GM21447 (cell line): ENCODE measurements at regions not wholly inside any gene's neighbourhood (a gene's known extent, or its start where the extent isn't known, plus 50 kb on each side); places are given as distances from the start of the nearest gene placed in this dataset.
"Not testable (repeated sequence)": the region's sequence is repeated elsewhere in the genome, so short reads cannot be mapped to it uniquely, and the experiment has no call there.

Experiments
- ATAC-seq: cut with Tn5 transposase; IDR thresholded peaks from one replicate; pipeline ENCODE4 v1.9.1; 2021; ENCODE audit not compliant: unreplicated experiment

DNA sequence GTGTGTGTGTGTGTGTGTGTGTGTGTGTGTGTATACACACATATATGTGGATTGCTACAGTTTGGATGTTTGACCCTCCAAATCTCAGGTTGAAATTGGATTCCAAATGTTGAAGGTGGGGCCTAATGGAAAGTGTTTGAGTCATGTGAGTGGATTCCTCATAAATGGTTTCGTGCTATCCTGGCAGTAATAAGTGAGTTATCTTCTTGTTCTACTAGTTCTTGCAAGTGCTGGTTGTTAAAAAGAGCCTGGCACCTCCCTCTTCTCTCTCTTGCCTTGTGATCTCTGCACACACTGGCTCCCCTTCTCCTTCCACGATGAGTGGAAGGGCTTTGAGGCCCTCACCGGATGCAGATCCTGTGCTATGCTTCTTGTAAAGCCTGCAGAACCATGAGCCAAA, 344.1 kb downstream of the SH2D1A start:
- ATAC-seq: no peak

DNA sequence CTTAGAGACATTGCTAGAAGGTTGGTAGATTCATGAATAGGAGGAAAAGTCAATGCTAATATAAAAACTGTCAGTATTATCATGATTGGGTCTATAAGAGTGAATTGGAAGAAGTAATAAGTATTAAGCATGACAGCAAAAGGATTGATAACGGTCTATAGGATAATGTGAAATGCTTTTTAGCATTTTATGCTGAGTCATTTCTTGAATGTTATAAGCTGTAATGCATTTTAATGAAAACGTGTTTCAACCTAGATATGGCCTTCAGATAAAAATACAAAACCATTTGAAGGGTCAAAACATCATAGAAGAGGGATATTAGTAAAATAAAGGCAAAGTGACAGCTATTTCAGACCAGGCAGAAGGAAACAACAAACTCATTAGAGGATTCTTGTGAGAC, 353.5 kb downstream of the SH2D1A start:
- no peak for ATAC-seq

- no peak for ATAC-seq
Measured at GRCh38 chrX:124717537-124717936, 371.2 kb downstream of the SH2D1A start.

DNA sequence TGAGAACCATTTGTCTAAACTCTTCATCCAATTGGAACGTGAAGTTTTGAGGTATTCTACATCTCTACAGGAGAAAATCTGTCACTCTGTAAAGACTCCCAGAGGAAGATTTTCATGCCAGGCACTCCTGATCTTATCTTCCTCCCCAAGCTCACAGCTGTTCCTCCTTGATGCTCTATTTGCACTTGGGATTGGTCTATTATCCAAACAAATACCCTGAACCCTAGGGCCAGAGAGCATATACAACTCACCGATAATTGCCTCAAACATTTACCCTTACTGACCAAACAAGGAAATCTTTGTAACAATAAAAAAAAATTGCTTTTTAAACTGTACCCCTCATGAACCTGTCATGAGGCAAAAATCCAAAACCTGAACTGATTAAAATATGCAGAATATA, 372.7 kb downstream of the SH2D1A start:
- no peak for ATAC-seq

- no peak for ATAC-seq
Measured at GRCh38 chrX:124720532-124720931, 374.2 kb downstream of the SH2D1A start.

DNA sequence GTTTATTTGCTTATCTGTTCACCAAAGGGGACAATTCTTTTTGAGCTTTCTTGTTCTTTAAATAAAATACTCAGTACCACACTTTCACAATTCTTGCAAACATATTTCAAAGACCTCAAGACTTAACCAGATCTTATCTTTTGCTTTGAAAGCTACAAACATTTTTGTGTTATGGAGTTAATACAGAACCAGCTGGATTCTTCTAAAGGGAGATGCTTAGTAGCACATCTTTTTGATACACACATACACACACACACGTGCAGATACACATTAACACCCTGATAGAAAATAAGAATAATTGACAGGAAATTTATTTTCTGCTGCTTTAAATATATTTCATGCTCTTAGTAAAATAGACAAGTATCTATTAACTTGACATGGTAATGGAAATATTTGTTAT, 379.1 kb downstream of the SH2D1A start:
- no peak for ATAC-seq

DNA sequence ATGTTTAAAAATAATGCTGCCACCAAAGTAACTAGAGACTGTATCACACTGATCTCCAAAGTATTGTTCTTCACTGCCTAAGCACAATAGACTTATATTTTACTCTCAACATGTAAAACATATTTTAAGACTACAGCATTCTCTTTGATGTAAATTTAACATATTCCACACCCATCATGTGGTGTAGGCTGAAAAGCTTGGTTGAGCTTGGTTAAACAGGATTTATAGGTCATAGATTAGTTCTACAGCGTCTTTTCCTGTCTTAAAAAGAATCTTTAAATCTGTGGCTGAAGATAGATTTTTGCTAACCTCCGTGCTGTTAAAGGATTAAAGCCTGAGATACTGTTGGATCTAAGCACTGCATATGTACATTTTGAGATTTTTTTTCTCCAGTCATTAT, 379.9 kb downstream of the SH2D1A start:
- no peak for ATAC-seq

- ATAC-seq: no peak
Measured at GRCh38 chrX:124726881-124727280, 380.5 kb downstream of the SH2D1A start.

DNA sequence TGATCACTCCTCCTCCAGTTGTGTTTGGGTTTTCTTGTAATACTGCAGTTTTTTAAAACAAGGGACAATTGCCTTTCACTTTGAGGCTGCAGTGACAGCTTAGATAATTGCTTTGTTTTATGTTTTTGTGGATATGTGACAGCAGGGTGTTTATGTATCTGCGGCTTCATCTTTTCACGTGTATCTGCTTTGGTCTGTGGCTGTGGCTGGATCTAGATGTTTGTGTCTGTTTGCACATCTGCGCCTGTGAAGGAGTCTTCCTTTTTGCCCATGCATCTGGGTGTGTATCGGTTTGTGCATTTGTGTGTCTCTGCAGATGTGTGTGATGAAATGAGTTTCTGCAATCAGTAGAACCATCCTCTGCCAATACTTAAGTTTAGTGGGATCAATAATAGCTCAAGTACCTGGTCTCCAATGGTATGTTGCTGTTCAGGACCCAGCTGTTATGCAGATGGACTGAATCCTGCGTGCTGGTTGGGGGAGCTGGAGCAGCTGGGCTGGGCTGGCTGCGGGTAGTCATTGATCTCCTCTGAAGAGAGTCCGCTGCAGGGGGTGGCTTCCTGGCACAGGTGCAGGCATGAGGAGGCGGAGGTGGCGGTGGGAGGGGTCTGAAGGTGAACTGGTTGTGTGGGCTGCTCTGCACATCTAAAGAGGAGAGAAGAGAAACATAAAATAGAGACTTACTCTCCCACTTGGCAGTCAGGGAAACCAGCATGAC, 390.3 kb downstream of the SH2D1A start:
- ATAC-seq: no peak

DNA sequence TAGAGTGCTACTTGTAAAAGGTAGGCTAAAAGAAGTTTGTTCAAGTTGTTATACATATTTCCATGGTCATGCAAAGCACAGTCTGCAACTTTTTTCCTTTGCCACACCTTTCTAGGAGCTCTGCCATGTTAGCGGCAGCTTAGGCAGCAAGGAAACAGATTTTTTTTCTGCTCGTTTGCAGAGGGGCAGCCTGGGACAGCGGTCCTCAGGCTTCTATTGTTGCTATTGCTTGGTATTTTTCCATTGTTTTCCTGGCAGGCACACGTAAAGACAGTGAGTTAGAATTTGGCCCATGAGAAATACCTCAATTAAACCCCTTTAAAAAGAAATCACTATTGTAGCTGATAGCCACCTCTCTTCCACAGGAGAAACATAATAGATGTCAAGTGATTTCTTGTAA, 391.4 kb downstream of the SH2D1A start:
- no peak for ATAC-seq

- ATAC-seq: no peak
Measured at GRCh38 chrX:124747295-124747694, 400.9 kb downstream of the SH2D1A start.

- no peak for ATAC-seq
Measured at GRCh38 chrX:124764354-124764753, 418.0 kb downstream of the SH2D1A start.

DNA sequence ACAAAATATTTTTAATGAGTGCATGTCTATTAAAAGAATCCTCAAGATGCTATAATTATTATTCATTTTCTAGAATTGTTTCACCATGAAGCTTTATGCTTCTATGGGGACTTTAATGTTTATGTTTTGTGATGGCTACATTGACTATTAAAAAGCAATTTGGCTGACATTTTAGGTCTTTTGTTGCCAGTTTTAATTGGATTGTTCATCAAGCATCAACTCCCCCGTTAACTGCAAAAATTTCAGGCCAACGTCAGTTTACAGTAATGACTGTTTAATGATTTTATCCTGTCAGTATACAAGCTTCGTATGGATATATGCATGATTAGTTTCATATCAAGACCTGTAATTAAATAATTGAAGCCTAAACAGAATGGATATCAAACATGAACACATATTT, 422.8 kb downstream of the SH2D1A start:
- no peak for ATAC-seq

GRCh38 chrX:124771292-124771691, 424.9 kb downstream of the SH2D1A start:
- no peak for ATAC-seq

GRCh38 chrX:124788253-124788652, 441.9 kb downstream of the SH2D1A start:
- not testable (repeated sequence) for ATAC-seq

DNA sequence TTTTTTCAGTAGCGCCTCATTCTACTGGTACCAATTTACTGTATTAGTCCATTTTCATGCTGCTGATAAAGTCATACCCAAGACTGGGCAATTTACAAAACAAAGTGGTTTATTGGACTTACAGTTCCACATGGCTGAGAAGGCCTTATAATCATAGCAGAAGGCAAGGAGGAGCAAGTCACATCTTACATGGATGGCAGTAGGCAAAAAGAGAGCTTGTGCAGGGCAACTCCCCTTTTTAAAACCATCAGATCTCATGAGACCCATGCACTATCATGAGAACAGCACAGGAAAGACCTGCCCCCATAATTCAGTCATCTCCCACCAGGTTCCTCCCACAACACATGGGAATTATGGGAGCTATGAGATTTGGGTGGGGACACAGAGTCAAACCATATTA, 443.5 kb downstream of the SH2D1A start:
- ATAC-seq: not testable (repeated sequence)

GRCh38 chrX:124791492-124792095, 445.2 kb downstream of the SH2D1A start:
- no peak for ATAC-seq

GRCh38 chrX:124796989-124797388, 450.6 kb downstream of the SH2D1A start:
- no peak for ATAC-seq

GRCh38 chrX:124804962-124805361, 458.6 kb downstream of the SH2D1A start:
- ATAC-seq: no peak

DNA sequence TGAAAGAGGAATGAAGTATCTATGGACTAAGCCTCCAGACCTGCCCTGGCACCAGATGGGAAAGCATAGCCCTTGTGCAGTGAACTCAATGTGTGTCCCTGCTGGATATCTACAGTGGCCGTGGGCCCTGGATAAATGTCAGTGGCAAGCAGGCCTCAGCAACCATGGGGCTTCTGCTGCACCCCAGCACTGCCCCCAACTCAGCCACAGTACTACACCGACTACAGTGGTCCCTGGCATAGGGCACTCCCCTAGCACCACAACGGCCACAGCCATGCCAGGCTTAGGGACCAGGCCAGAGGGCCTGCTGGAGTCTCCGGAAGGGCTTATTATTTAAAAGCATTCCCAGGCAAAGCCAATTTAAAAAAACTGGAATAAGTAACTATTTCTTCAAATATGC, 459.1 kb downstream of the SH2D1A start:
- ATAC-seq: no peak

- ATAC-seq: no peak
Measured at GRCh38 chrX:124814106-124814505, 467.7 kb downstream of the SH2D1A start.

DNA sequence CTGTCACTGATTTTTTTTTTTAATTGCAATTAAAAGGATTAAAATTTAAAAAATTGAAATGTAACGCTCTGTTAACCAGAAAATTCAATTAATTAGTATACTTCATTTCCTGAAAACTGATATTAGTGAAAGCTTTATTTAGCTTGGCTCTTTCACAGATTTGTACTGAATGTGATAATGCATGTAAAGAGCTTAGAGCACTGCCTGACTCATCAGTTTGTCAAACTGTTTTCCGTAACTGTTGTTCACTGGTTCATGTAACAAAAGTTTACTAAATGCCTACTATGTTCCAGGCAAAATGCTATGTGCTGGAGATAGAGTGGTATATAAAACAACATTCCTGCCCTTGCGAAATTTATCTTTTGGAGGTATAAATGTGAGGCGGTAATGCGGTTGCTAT, 471.7 kb downstream of the SH2D1A start:
- no peak for ATAC-seq

DNA sequence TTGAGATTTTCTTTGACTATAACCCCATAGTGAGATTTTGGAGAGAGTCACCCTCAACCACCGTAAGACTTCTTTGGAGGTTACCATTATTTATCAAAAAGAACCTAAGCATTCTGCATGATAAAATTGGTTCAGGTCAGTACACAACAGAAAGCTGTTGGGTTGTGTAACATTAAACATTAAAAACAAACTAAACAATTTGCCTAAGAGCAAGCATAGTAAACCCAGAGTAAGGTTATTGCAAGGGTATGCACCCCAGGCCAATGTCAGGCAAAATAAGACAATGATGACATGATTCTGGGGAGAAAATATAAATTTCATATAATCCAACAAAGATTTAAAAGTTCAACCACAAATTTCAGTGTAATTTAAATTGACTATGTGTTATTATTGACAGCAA, 472.4 kb downstream of the SH2D1A start:
- ATAC-seq: no peak
